Stimulated activated naive CD8-positive, alpha-beta T cell treated with anti-CD3 and anti-CD28 coated beads, Interleukin-15, Interleukin-2, amounts not matched to agents 100 U/mL and 50 U/mL, for 24 hours (primary cell): ENCODE measurements at regions not wholly inside any gene's neighbourhood (a gene's known extent, or its start where the extent isn't known, plus 50 kb on each side); places are given as distances from the start of the nearest gene placed in this dataset.

Experiments used
- ATAC-seq: fragments of 150-1000 bp; cut with Tn5 transposase; one replicate; pipeline ENCODE4 v1.10.0; 2021
- DNase-seq: peaks from one replicate; pipeline ENCODE4 v3.0.0; 2021

GRCh38 chr3:13171704-13172643 lies 98.7 kb upstream of the IQSEC1 start:
- DNase-seq (no peak), ATAC-seq (no peak)

GRCh38 chr3:13170317-13170716 lies 97.1 kb upstream of the IQSEC1 start:
- no peak for DNase-seq
- ATAC-seq, result no peak

- DNase-seq (no peak), ATAC-seq (no peak)
Measured at GRCh38 chr3:13168391-13168790, 95.2 kb upstream of the IQSEC1 start.

GRCh38 chr3:13167829-13168228 lies 94.6 kb upstream of the IQSEC1 start:
- ATAC-seq (no peak), DNase-seq (no peak)

GRCh38 chr3:13167064-13167743 lies 94.0 kb upstream of the IQSEC1 start:
- DNase-seq (no peak), ATAC-seq (no peak)

GRCh38 chr3:13166243-13167063 lies 93.2 kb upstream of the IQSEC1 start:
- no peak for ATAC-seq
- no peak for DNase-seq

- ATAC-seq (no peak), DNase-seq (no peak)
Measured at GRCh38 chr3:13165576-13165975, 92.3 kb upstream of the IQSEC1 start.

- DNase-seq (no peak), ATAC-seq (no peak)
Measured at GRCh38 chr3:13164893-13165492, 91.8 kb upstream of the IQSEC1 start.

- ATAC-seq (no peak), DNase-seq (no peak)
Measured at GRCh38 chr3:13163848-13164382, 90.7 kb upstream of the IQSEC1 start.

GRCh38 chr3:13162549-13163320 lies 89.5 kb upstream of the IQSEC1 start:
- ATAC-seq (no peak), DNase-seq (no peak)

GRCh38 chr3:13161771-13162535 lies 88.7 kb upstream of the IQSEC1 start:
- ATAC-seq (no peak), DNase-seq (no peak)

- DNase-seq (no peak), ATAC-seq (no peak)
Measured at GRCh38 chr3:13161021-13161759, 88.0 kb upstream of the IQSEC1 start.

GRCh38 chr3:13160619-13161018 lies 87.4 kb upstream of the IQSEC1 start:
- no peak for ATAC-seq

GRCh38 chr3:13159890-13160289 lies 86.7 kb upstream of the IQSEC1 start:
- DNase-seq (no peak), ATAC-seq (no peak)

More at GRCh38 chr3:13160619-13161018, 87.4 kb upstream of the IQSEC1 start:
- DNase-seq, result no peak

- ATAC-seq, result no peak
- no peak for DNase-seq
Measured at GRCh38 chr3:13158871-13159270, 85.6 kb upstream of the IQSEC1 start.

GRCh38 chr3:13158408-13158807 lies 85.2 kb upstream of the IQSEC1 start:
- ATAC-seq, result no peak
- DNase-seq, result no peak

GRCh38 chr3:13157986-13158385 lies 84.8 kb upstream of the IQSEC1 start:
- ATAC-seq (no peak), DNase-seq (no peak)

GRCh38 chr3:13152826-13153710 lies 79.8 kb upstream of the IQSEC1 start:
- DNase-seq (no peak), ATAC-seq (no peak)

GRCh38 chr3:13150624-13151023 lies 77.4 kb upstream of the IQSEC1 start:
- no peak for ATAC-seq
- no peak for DNase-seq
